ENCODE measurements at regions not wholly inside any gene's neighbourhood (a gene's known extent, or its start where the extent isn't known, plus 50 kb on each side); places are given as distances from the start of the nearest gene placed in this dataset.
A peak's percentile ranks its signal among the peaks of the same experiment; 100 is the strongest.

- Histone ChIP-seq H4K91ac (replicated peaks; ENCODE audit: insufficient read length, low read length) (no peak overlapping the region), H3K4me3 (ENCODE audit: extremely low read depth in 1 of 4, insufficient read depth in 2 of 4, low read depth in 3 of 4, low read length in 4 of 4) (no peak overlapping the region), H2BK20ac (ENCODE audit: low read length) (peak overlapping the region; percentile 10; the same call in 1 of the 2 replicates), H2AK5ac (ENCODE audit: low read depth, low read length) (0 out of 2 replicates have a peak overlapping the region, but pooled peaks have one; percentile 4), H3K9ac (replicated peaks in 1 of 4; ENCODE audit: extremely low read depth in 1 of 4, low read depth in 3 of 4, low read length in 3 of 4) (no peak overlapping the region), H3K4me2 (ENCODE audit: insufficient read depth in 1 of 2, low read depth in 2 of 2, low read length in 2 of 2) (no peak overlapping the region; a peak in 1 of 4 replicates), H3K18ac (ENCODE audit: extremely low read depth, low read length) (no peak overlapping the region), H2BK120ac (replicated peaks; ENCODE audit: low read depth, low read length) (no peak overlapping the region), H3K23ac (ENCODE audit: insufficient read length) (no peak overlapping the region), H3K79me2 (ENCODE audit: control insufficient read depth in 1 of 2, insufficient read depth in 2 of 2, low read length in 2 of 2) (no peaks in the 10 kb centered on the region), H3K4ac (replicated peaks; ENCODE audit: insufficient read length, low read depth, low read length) (no peak overlapping the region), H2BK12ac (ENCODE audit: low read depth, low read length) (no peak overlapping the region), H3K79me1 (ENCODE audit: low read depth, low read length) (no peaks in the 10 kb centered on the region), H2BK15ac (ENCODE audit: low read length) (no peak overlapping the region), H3K9me3 (ENCODE audit: insufficient read depth in 2 of 2, low read depth in 1 of 2, low read length in 1 of 2) (no peaks in the 10 kb centered on the region), H2BK5ac (ENCODE audit: low read depth, low read length) (no peak overlapping the region), H3K4me1 (replicated peaks in 1 of 4; ENCODE audit: control insufficient read depth in 3 of 4, insufficient read depth in 4 of 4, low read length in 3 of 4) (peaks cover 9 to 29% (median 19%) of the 10 kb centered on the region in 4 experiments), H4K5ac (ENCODE audit: insufficient read length, low read depth, low read length) (no peak overlapping the region), H3K23me2 (ENCODE audit: low read depth, low read length) (peaks cover 14% of the 10 kb centered on the region), H3K14ac (ENCODE audit: insufficient read length) (no peak overlapping the region), H4K8ac (ENCODE audit: extremely low read depth, insufficient read depth, low read length) (no peak overlapping the region), H3K27me3 (replicated peaks in 1 of 4; ENCODE audit: control insufficient read depth in 3 of 4, extremely low read depth in 1 of 4, insufficient read depth in 3 of 4, low read length in 3 of 4) (peaks cover 14 to 35% (median 29%) of the 10 kb centered on the region in 4 experiments), H4K20me1 (replicated peaks in 1 of 2; ENCODE audit: control insufficient read depth in 1 of 2, insufficient read depth in 2 of 2, low read length in 2 of 2) (no peaks in the 10 kb centered on the region), H3K27ac (ENCODE audit: low read depth, low read length) (no peak overlapping the region), H3K36me3 (ENCODE audit: control insufficient read depth in 2 of 4, insufficient read depth in 4 of 4, low read length in 3 of 4) (no peaks in the 10 kb centered on the region), H2AFZ (ENCODE audit: low read length) (no peak overlapping the region), H3K56ac (replicated peaks; ENCODE audit: insufficient read length, low read depth, low read length) (no peak overlapping the region)
- CTCF ChIA-PET (ENCODE audit: partially characterized antibody): no interaction called here
- WGBS, 2 experiments (ENCODE audit: extremely low coverage in 1 of 2, insufficient coverage in 1 of 2, insufficient read length in 1 of 2, insufficient replicate concordance in 2 of 2, low coverage in 1 of 2, low lambda C conversion rate in 2 of 2, missing lambda C conversion rate in 1 of 2): 91% methylated on average over 4 of the region's 4 CpGs; no CpG with 5 or more reads in 1 of the 2 experiments
- TF ChIP-seq CREB1 (IDR thresholded peaks at IDR 0.05) (no peak), JUN (IDR thresholded peaks at IDR 0.05; ENCODE audit: low read depth, low read length) (no peak), TCF12 (IDR thresholded peaks at IDR 0.05; ENCODE audit: low read depth, low read length) (no peak), ASH2L (IDR thresholded peaks at IDR 0.05; ENCODE audit: low read length) (no peak)
- no peak for FAIRE-seq
- no peak for DNase-seq (ENCODE audit: low read depth in 1 of 2, low spot score in 2 of 2)
- POLR2A ChIA-PET (ENCODE audit: partially characterized antibody): no interaction called here
These were observed 80.5 kb upstream of the DHRSX start for GRCh38 chrX:2581296-2581695.
